Activated CD4-positive, alpha-beta T cell treated with anti-CD3 and anti-CD28 coated beads for 36 hours (primary cell): ENCODE measurements at regions not wholly inside any gene's neighbourhood (a gene's known extent, or its start where the extent isn't known, plus 50 kb on each side); places are given as distances from the start of the nearest gene placed in this dataset.

Experiments
- ATAC-seq: fragments of 200-7000 bp; cut with Tn5 transposase; one replicate; pipeline ENCODE4 v1.10.0; 2021; ENCODE audit warnings: mild to moderate bottlenecking, moderate library complexity
- CTCF ChIA-PET: fragments of 350-600 bp; sonication (Branson Sonifier 250); formaldehyde crosslinking; loops from one replicate; lab custom pipeline; 2021; ENCODE audit warnings: antibody characterized with exemption; lab: Charles Lee
- POLR2A ChIA-PET: fragments of 350-600 bp; sonication (Branson Sonifier 250); formaldehyde crosslinking; loops from one replicate; lab custom pipeline; 2021; ENCODE audit warnings: antibody characterized with exemption, inconsistent platforms; lab: Charles Lee
- DNase-seq: peaks from one replicate; pipeline ENCODE4 v3.0.0-alpha.2; 2020
- H3K27ac Mint-ChIP-seq: one replicate; pipeline ENCODE4 v1.8.0; 2021; ENCODE audit warnings: mixed read lengths
- H3K27me3 Mint-ChIP-seq: one replicate; pipeline ENCODE4 v1.8.0; 2021; ENCODE audit warnings: mixed read lengths
- H3K36me3 Mint-ChIP-seq: one replicate; pipeline ENCODE4 v1.8.0; 2021; ENCODE audit warnings: low read depth, mixed read lengths
- H3K4me1 Mint-ChIP-seq: one replicate; pipeline ENCODE4 v1.8.0; 2021; ENCODE audit warnings: mixed read lengths
- H3K4me3 Mint-ChIP-seq: one replicate; pipeline ENCODE4 v1.8.0; 2021; ENCODE audit warnings: mild to moderate bottlenecking, moderate library complexity, mixed read lengths
- H3K9me3 Mint-ChIP-seq: one replicate; pipeline ENCODE4 v1.8.0; 2021; ENCODE audit warnings: low read depth, mixed read lengths
- intact Hi-C, 2 experiments: fragments of 100-400 bp; cut with DNase I in 1 of 2; cut with micrococcal nuclease in 1 of 2; formaldehyde crosslinking; loops; one replicate each; pipeline versions ENCODE4 v1.14.2 to v1.15.1; 2022 to 2024; cut with DNase I, micrococcal nuclease

- Mint-ChIP-seq H3K4me3 (no peak overlapping the region), H3K27me3 (no peaks in the 10 kb centered on the region), H3K36me3 (no peaks in the 10 kb centered on the region), H3K9me3 (peaks cover 1% of the 10 kb centered on the region), H3K4me1 (no peaks in the 10 kb centered on the region), H3K27ac (no peak overlapping the region)
- intact Hi-C loops = no loop called here
- ChIA-PET CTCF (interaction anchor here (0.7 to 1.1 kb wide), 2 partner anchors 33 to 252 kb away, joined by 3 to 4 read pairs; no protein-coding TSS in a partner anchor), POLR2A (no interaction called here)
- DNase-seq (no peak), ATAC-seq (no peak)
Observed at GRCh38 chr4:8526363-8526855, 53.8 kb upstream of the GPR78 start.

- Mint-ChIP-seq H3K4me3 (no peak overlapping the region), H3K9me3 (peaks cover 1% of the 10 kb centered on the region), H3K27ac (no peak overlapping the region), H3K36me3 (no peaks in the 10 kb centered on the region), H3K4me1 (no peaks in the 10 kb centered on the region), H3K27me3 (no peaks in the 10 kb centered on the region)
- POLR2A ChIA-PET = no interaction called here
- DNase-seq (no peak), ATAC-seq (peak; percentile 19)
- intact Hi-C loops = no loop called here
- CTCF ChIA-PET = interaction anchor here (0.6 kb wide), 1 partner anchor 19 kb away, joined by 3 read pairs; no protein-coding TSS in a partner anchor
Observed at GRCh38 chr4:8528713-8529112, 51.5 kb upstream of the GPR78 start.
